ENCODE measurements at regions not wholly inside any gene's neighbourhood (a gene's known extent, or its start where the extent isn't known, plus 50 kb on each side); places are given as distances from the start of the nearest gene placed in this dataset.

GRCh38 chr18:62660691-62661090 is 54.6 kb upstream of the PHLPP1 start:
- no peak for TF ChIP-seq CTCF (IDR thresholded peaks at IDR 0.05)
- Histone ChIP-seq H3K4me1 (no peaks in the 10 kb centered on the region), H3K27ac (no peak overlapping the region), H3K4me3 (no peak overlapping the region), H3K9me3 (no peaks in the 10 kb centered on the region), H3K27me3 (no peaks in the 10 kb centered on the region), H3K36me3 (no peaks in the 10 kb centered on the region)
- no peak for DNase-seq (ENCODE audit: low spot score)

- Histone ChIP-seq H3K27ac (no peak overlapping the region), H3K4me3 (no peak overlapping the region), H3K9me3 (no peaks in the 10 kb centered on the region), H3K36me3 (no peaks in the 10 kb centered on the region), H3K27me3 (no peaks in the 10 kb centered on the region), H3K4me1 (no peaks in the 10 kb centered on the region)
- no peak for TF ChIP-seq CTCF (IDR thresholded peaks at IDR 0.05)
- no peak for DNase-seq (ENCODE audit: low spot score)
Observed at GRCh38 chr18:62663731-62664336, 51.5 kb upstream of the PHLPP1 start.

- no peak for TF ChIP-seq CTCF (IDR thresholded peaks at IDR 0.05)
- no peak for DNase-seq (ENCODE audit: low spot score)
- Histone ChIP-seq H3K4me1 (no peaks in the 10 kb centered on the region), H3K36me3 (no peaks in the 10 kb centered on the region), H3K27me3 (no peaks in the 10 kb centered on the region), H3K9me3 (no peaks in the 10 kb centered on the region), H3K4me3 (no peak overlapping the region), H3K27ac (no peak overlapping the region)
Observed at GRCh38 chr18:62664414-62664813, 50.9 kb upstream of the PHLPP1 start.

GRCh38 chr18:62665188-62665587 is 50.2 kb upstream of the PHLPP1 start:
- TF ChIP-seq CTCF (IDR thresholded peaks at IDR 0.05) = no peak
- no peaks in the 10 kb centered on the region for H3K4me1 ChIP-seq

More at GRCh38 chr18:62665188-62665587, 50.2 kb upstream of the PHLPP1 start:
- Histone ChIP-seq H3K9me3 (no peaks in the 10 kb centered on the region), H3K4me3 (no peak overlapping the region), H3K27me3 (no peaks in the 10 kb centered on the region), H3K27ac (no peak overlapping the region), H3K36me3 (no peaks in the 10 kb centered on the region)
- DNase-seq (ENCODE audit: low spot score) = no peak

All from right atrium auricular region (tissue), 2 donors.